Smooth muscle cell (in vitro differentiated cells): ENCODE measurements at regions not wholly inside any gene's neighbourhood (a gene's known extent, or its start where the extent isn't known, plus 50 kb on each side); places are given as distances from the start of the nearest gene placed in this dataset.

Source experiments
- DNase-seq: peaks from one replicate; lab custom pipeline; 2025; ENCODE audit not compliant: unreplicated experiment; lab: John Stamatoyannopoulos, UW
- H2AFZ ChIP-seq: fragments of 200-600 bp; sonication (generic); 2 replicates; pipeline ENCODE4 v1.6.0; 2016; ENCODE audit warnings: antibody characterized with exemption, low read depth, mild to moderate bottlenecking
- H3F3A ChIP-seq: fragments of 200-600 bp; sonication (generic); 2 replicates; pipeline ENCODE4 v1.6.0; 2017; ENCODE audit warnings: antibody characterized with exemption, low read depth
- H3K27ac ChIP-seq: fragments of 200-600 bp; sonication (generic); 2 replicates; pipeline ENCODE4 v1.5.1; 2016; ENCODE audit warnings: low read depth, mild to moderate bottlenecking
- H3K27me3 ChIP-seq: fragments of 200-600 bp; sonication (generic); 2 replicates; pipeline ENCODE4 v1.6.1; 2016; ENCODE audit warnings: low read depth, mild to moderate bottlenecking
- H3K36me3 ChIP-seq: fragments of 200-600 bp; sonication (generic); 2 replicates; pipeline ENCODE4 v1.5.1; 2016; ENCODE audit warnings: low read depth
- H3K4me1 ChIP-seq: fragments of 200-600 bp; sonication (generic); 2 replicates; pipeline ENCODE4 v1.5.1; 2016; ENCODE audit warnings: low read depth
- H3K4me2 ChIP-seq: fragments of 200-600 bp; sonication (generic); 2 replicates; pipeline ENCODE4 v1.6.0; 2016; ENCODE audit warnings: mild to moderate bottlenecking
- H3K4me3 ChIP-seq: fragments of 200-600 bp; sonication (generic); 2 replicates; pipeline ENCODE4 v1.5.1; 2016; ENCODE audit warnings: mild to moderate bottlenecking
- H3K79me2 ChIP-seq: fragments of 200-600 bp; sonication (generic); 2 replicates; pipeline ENCODE4 v1.6.0; 2016; ENCODE audit warnings: low read depth, mild to moderate bottlenecking
- H3K9ac ChIP-seq: fragments of 200-600 bp; sonication (generic); 2 replicates; pipeline ENCODE4 v1.6.0; 2016; ENCODE audit warnings: low read depth
- H3K9me3 ChIP-seq: fragments of 200-600 bp; sonication (generic); replicated peaks from 2 replicates; pipeline ENCODE4 v1.5.1; 2016; ENCODE audit warnings: low read depth
- H4K20me1 ChIP-seq: fragments of 200-600 bp; sonication (generic); 2 replicates; pipeline ENCODE4 v1.6.0; 2016; ENCODE audit warnings: low read depth
- WGBS: methylation state at CpG from one replicate; pipeline ENCODE4 v1.1.7; 2016; ENCODE audit warnings: low lambda C conversion rate; 5-methylcytosine and 5-hydroxymethylcytosine counted together
- TF ChIP-seq, protein P1 (sequence below): fragments of 200-600 bp; sonication (generic); IDR thresholded peaks from 2 replicates; pipeline ENCODE4 v1.5.1; 2017; ENCODE audit warnings: borderline replicate concordance, mild to moderate bottlenecking, antibody characterized with exemption; ENCODE audit not compliant: insufficient read depth, poor library complexity, severe bottlenecking

GRCh38 chr6:167208819-167209576 is 51.2 kb upstream of the GPR31 start:
- Histone ChIP-seq H2AFZ (no peak overlapping the region), H3K4me3 (no peak overlapping the region), H3K79me2 (no peaks in the 10 kb centered on the region), H3K4me1 (no peaks in the 10 kb centered on the region), H3K27me3 (no peaks in the 10 kb centered on the region), H4K20me1 (no peaks in the 10 kb centered on the region), H3K4me2 (no peak overlapping the region), H3F3A (no peaks in the 10 kb centered on the region), H3K9ac (no peak overlapping the region), H3K9me3 (no peaks in the 10 kb centered on the region), H3K36me3 (no peaks in the 10 kb centered on the region), H3K27ac (no peak overlapping the region)
- TF ChIP-seq, protein P1, sequence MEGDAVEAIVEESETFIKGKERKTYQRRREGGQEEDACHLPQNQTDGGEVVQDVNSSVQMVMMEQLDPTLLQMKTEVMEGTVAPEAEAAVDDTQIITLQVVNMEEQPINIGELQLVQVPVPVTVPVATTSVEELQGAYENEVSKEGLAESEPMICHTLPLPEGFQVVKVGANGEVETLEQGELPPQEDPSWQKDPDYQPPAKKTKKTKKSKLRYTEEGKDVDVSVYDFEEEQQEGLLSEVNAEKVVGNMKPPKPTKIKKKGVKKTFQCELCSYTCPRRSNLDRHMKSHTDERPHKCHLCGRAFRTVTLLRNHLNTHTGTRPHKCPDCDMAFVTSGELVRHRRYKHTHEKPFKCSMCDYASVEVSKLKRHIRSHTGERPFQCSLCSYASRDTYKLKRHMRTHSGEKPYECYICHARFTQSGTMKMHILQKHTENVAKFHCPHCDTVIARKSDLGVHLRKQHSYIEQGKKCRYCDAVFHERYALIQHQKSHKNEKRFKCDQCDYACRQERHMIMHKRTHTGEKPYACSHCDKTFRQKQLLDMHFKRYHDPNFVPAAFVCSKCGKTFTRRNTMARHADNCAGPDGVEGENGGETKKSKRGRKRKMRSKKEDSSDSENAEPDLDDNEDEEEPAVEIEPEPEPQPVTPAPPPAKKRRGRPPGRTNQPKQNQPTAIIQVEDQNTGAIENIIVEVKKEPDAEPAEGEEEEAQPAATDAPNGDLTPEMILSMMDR = no peak
- 80% methylated on average over 21 of the region's 21 CpGs for WGBS
- no peak for DNase-seq

GRCh38 chr6:167209577-167209975 is 51.8 kb upstream of the GPR31 start:
- Histone ChIP-seq H4K20me1 (no peaks in the 10 kb centered on the region), H3K9ac (no peak overlapping the region), H3K4me2 (no peak overlapping the region), H3K27ac (no peak overlapping the region), H3F3A (no peaks in the 10 kb centered on the region), H3K79me2 (no peaks in the 10 kb centered on the region), H3K9me3 (no peaks in the 10 kb centered on the region), H3K4me1 (no peaks in the 10 kb centered on the region), H3K27me3 (no peaks in the 10 kb centered on the region), H2AFZ (no peak overlapping the region), H3K4me3 (no peak overlapping the region), H3K36me3 (no peaks in the 10 kb centered on the region)
- WGBS = 90% methylated on average over 9 of the region's 9 CpGs
- TF ChIP-seq, protein P1 = no peak
- no peak for DNase-seq

- WGBS = 70% methylated on average over 22 of the region's 23 CpGs
- Histone ChIP-seq H3K27me3 (no peaks in the 10 kb centered on the region), H3K79me2 (no peaks in the 10 kb centered on the region), H3K27ac (no peak overlapping the region), H4K20me1 (no peaks in the 10 kb centered on the region), H3K9me3 (no peaks in the 10 kb centered on the region), H3K9ac (no peak overlapping the region), H3K4me3 (no peak overlapping the region), H3K4me2 (no peak overlapping the region), H3K4me1 (no peaks in the 10 kb centered on the region), H3F3A (no peaks in the 10 kb centered on the region), H3K36me3 (no peaks in the 10 kb centered on the region), H2AFZ (no peak overlapping the region)
- no peak for DNase-seq
- TF ChIP-seq, protein P1 = no peak
Observed at GRCh38 chr6:167210375-167211294, 52.9 kb upstream of the GPR31 start.
